SK-N-SH treated with all-trans-retinoic acid at 6 μM for 48 hours (cell line): ENCODE measurements at regions not wholly inside any gene's neighbourhood (a gene's known extent, or its start where the extent isn't known, plus 50 kb on each side); places are given as distances from the start of the nearest gene placed in this dataset.

Source experiments
- ATAC-seq: fragments of 200-7000 bp; cut with Tn5 transposase; 3 replicates; pipeline ENCODE4 v1.9.1; 2020; ENCODE audit warnings: mild to moderate bottlenecking, moderate library complexity
- BACH2 ChIP-seq: fragments of 250-450 bp; sonication (Bioruptor Pico); IDR thresholded peaks from 2 replicates; pipeline ENCODE4 v1.9.0; 2021; ENCODE audit warnings: mild to moderate bottlenecking, borderline replicate concordance
- CREB5 ChIP-seq: fragments of 250-450 bp; sonication (Bioruptor Pico); IDR thresholded peaks from 2 replicates; pipeline ENCODE4 v1.5.1; 2020; ENCODE audit warnings: low read depth, mild to moderate bottlenecking, moderate library complexity
- CSDC2 ChIP-seq: fragments of 250-450 bp; sonication (Bioruptor Pico); IDR thresholded peaks from 2 replicates; pipeline ENCODE4 v1.5.0; 2020; ENCODE audit warnings: mild to moderate bottlenecking, moderate library complexity
- CSRNP3 ChIP-seq: fragments of 250-450 bp; sonication (Bioruptor Pico); IDR thresholded peaks from 2 replicates; pipeline ENCODE4 v1.5.1; 2021; ENCODE audit warnings: mild to moderate bottlenecking, moderate library complexity
- ESRRG ChIP-seq: fragments of 250-450 bp; sonication (Bioruptor Pico); IDR thresholded peaks from 2 replicates; pipeline ENCODE4 v1.6.1; 2021; ENCODE audit warnings: mild to moderate bottlenecking
- GLIS3 ChIP-seq: fragments of 250-450 bp; sonication (Bioruptor Pico); IDR thresholded peaks from 2 replicates; pipeline ENCODE4 v1.5.0; 2020; ENCODE audit warnings: mild to moderate bottlenecking, moderate library complexity
- ISL1 ChIP-seq: fragments of 250-450 bp; sonication (Bioruptor Pico); IDR thresholded peaks from 2 replicates; pipeline ENCODE4 v2.1.2; 2022; ENCODE audit warnings: mild to moderate bottlenecking, moderate library complexity
- PATZ1 ChIP-seq: fragments of 250-450 bp; sonication (Bioruptor Pico); IDR thresholded peaks from 2 replicates; pipeline ENCODE4 v1.8.0; 2020; ENCODE audit warnings: mild to moderate bottlenecking, moderate library complexity, borderline replicate concordance
- PPARA ChIP-seq: fragments of 250-450 bp; sonication (Bioruptor Pico); IDR thresholded peaks from 2 replicates; pipeline ENCODE4 v1.5.0; 2020; ENCODE audit warnings: mild to moderate bottlenecking, borderline replicate concordance
- RARB ChIP-seq: fragments of 250-450 bp; sonication (Bioruptor Pico); IDR thresholded peaks from 2 replicates; pipeline ENCODE4 v1.8.0; 2021; ENCODE audit warnings: mild to moderate bottlenecking, moderate library complexity
- TCF4 ChIP-seq: fragments of 250-450 bp; sonication (Bioruptor Pico); IDR thresholded peaks from 2 replicates; pipeline ENCODE4 v1.8.0; 2021; ENCODE audit warnings: mild to moderate bottlenecking, moderate library complexity, borderline replicate concordance
- TOX ChIP-seq: fragments of 250-450 bp; sonication (Bioruptor Pico); IDR thresholded peaks from 2 replicates; pipeline ENCODE4 v1.8.0; 2021; ENCODE audit warnings: mild to moderate bottlenecking, moderate library complexity, borderline replicate concordance
- TSHZ2 ChIP-seq: fragments of 250-450 bp; sonication (Bioruptor Pico); IDR thresholded peaks from 2 replicates; pipeline ENCODE4 v1.5.0; 2020; ENCODE audit warnings: mild to moderate bottlenecking, moderate library complexity
- ZFP3 ChIP-seq: fragments of 250-450 bp; sonication (Bioruptor Pico); IDR thresholded peaks from 2 replicates; pipeline ENCODE4 v1.5.0; 2020; ENCODE audit warnings: mild to moderate bottlenecking, moderate library complexity
- ZNF565 ChIP-seq: fragments of 450-650 bp; formaldehyde crosslinking; conservative IDR thresholded peaks from 2 replicates; pipeline ENCODE4 v1.5.0; 2020; ENCODE audit warnings: low read depth, mild to moderate bottlenecking, moderate library complexity
- ZNF70 ChIP-seq: fragments of 450-650 bp; formaldehyde crosslinking; IDR thresholded peaks from 2 replicates; pipeline ENCODE4 v1.5.0; 2020; ENCODE audit warnings: mild to moderate bottlenecking, moderate library complexity

- no peak for ATAC-seq
- TF ChIP-seq TSHZ2 (CRISPR knock-in tag) (no peak), CSDC2 (CRISPR knock-in tag) (no peak), ESRRG (CRISPR knock-in tag) (no peak), ZFP3 (CRISPR knock-in tag) (no peak), BACH2 (CRISPR knock-in tag) (no peak), TCF4 (CRISPR knock-in tag) (no peak), PATZ1 (CRISPR knock-in tag) (no peak), RARB (no peak), TOX (no peak), ISL1 (CRISPR knock-in tag) (no peak), GLIS3 (CRISPR knock-in tag) (no peak), ZNF565 (CRISPR knock-in tag) (no peak), ZNF70 (CRISPR knock-in tag) (no peak)
Observed at GRCh38 chr17:68170246-68170645, 77.6 kb upstream of the AMZ2 start.

- peak; percentile 91 for ATAC-seq
Observed at GRCh38 chr17:68172461-68172954, 75.3 kb upstream of the AMZ2 start.

More at GRCh38 chr17:68172461-68172954, 75.3 kb upstream of the AMZ2 start:
- no peak for TF ChIP-seq ZFP3 (CRISPR knock-in tag)
- no peak for TF ChIP-seq ESRRG (CRISPR knock-in tag)
- TF ChIP-seq CSRNP3, result no peak
- no peak for TF ChIP-seq CREB5 (CRISPR knock-in tag)
- no peak for TF ChIP-seq ZNF565 (CRISPR knock-in tag)
- TF ChIP-seq PPARA, result no peak
- TF ChIP-seq RARB, result no peak
- no peak for TF ChIP-seq PATZ1 (CRISPR knock-in tag)
